OCI-LY3 (cell line): ENCODE measurements at regions not wholly inside any gene's neighbourhood (a gene's known extent, or its start where the extent isn't known, plus 50 kb on each side); places are given as distances from the start of the nearest gene placed in this dataset.

Experiments used
- EZH2phosphoT487 ChIP-seq: fragments of 200-600 bp; shearing (Covaris generic); IDR thresholded peaks from 2 replicates; pipeline ENCODE4 v1.6.1; 2018; ENCODE audit warnings: antibody characterized with exemption, mixed run types, low read depth
- TF ChIP-seq, protein P1 (sequence below): fragments of 200-600, 300-600 bp; sonication (generic); IDR thresholded peaks from 2 replicates; pipeline ENCODE4 v1.5.1; 2014; ENCODE audit warnings: antibody characterized with exemption, low read length, low read depth

- TF ChIP-seq, protein P1, sequence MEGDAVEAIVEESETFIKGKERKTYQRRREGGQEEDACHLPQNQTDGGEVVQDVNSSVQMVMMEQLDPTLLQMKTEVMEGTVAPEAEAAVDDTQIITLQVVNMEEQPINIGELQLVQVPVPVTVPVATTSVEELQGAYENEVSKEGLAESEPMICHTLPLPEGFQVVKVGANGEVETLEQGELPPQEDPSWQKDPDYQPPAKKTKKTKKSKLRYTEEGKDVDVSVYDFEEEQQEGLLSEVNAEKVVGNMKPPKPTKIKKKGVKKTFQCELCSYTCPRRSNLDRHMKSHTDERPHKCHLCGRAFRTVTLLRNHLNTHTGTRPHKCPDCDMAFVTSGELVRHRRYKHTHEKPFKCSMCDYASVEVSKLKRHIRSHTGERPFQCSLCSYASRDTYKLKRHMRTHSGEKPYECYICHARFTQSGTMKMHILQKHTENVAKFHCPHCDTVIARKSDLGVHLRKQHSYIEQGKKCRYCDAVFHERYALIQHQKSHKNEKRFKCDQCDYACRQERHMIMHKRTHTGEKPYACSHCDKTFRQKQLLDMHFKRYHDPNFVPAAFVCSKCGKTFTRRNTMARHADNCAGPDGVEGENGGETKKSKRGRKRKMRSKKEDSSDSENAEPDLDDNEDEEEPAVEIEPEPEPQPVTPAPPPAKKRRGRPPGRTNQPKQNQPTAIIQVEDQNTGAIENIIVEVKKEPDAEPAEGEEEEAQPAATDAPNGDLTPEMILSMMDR = no peak
- no peak for TF ChIP-seq EZH2phosphoT487
Observed at GRCh38 chr1:232260045-232260444, 369.9 kb downstream of the SIPA1L2 start.
